K562 (cell line): ENCODE measurements at regions not wholly inside any gene's neighbourhood (a gene's known extent, or its start where the extent isn't known, plus 50 kb on each side); places are given as distances from the start of the nearest gene placed in this dataset.

Source experiments
- ATAC-seq: fragments of 200-7000 bp; cut with Tn5 transposase; 3 replicates; pipeline ENCODE4 v1.9.1; 2020; ENCODE audit warnings: moderate library complexity
- BruUV-seq: library from RNA; stranded (reverse); fragments of 400-500 nt; replicated peaks from 2 replicates; lab custom pipeline; 2021; lab: Mats Ljungman, UMichigan
- CTCF ChIA-PET: fragments of 300-600 bp; formaldehyde crosslinking; extraction: SDS; loops from one replicate; lab custom pipeline; 2021; ENCODE audit warnings: low intra/inter-chr PET ratio; lab: Yijun Ruan, JAX
- POLR2A ChIA-PET: fragments of 300-600, 350-650 bp; sonication (Branson Sonifier 250); formaldehyde crosslinking; extraction: SDS; loops from one replicate; lab custom pipeline; 2021; ENCODE audit warnings: antibody characterized with exemption, inconsistent platforms; lab: Yijun Ruan, JAX
- DNase-seq, 4 experiments: peaks; one replicate each; pipeline versions ENCODE4 v3.0.0 to v3.0.0-alpha.2; 2011 to 2018; ENCODE audit warnings: low spot score in 3 of 4, mixed read lengths in 3 of 4; ENCODE audit errors: extremely low read depth in 1 of 4
- FAIRE-seq: peaks from 2 replicates; lab custom pipeline; 2011; peaks lifted over from hg19 to GRCh38; lab: Jason Lieb, UNC
- H2AFZ ChIP-seq: 2 replicates; pipeline ENCODE4 v1.6.0; 2011; ENCODE audit warnings: low read depth, low read length, control low read depth, inconsistent platforms
- H3K27ac ChIP-seq: fragments of 200-600 bp; 3 replicates; pipeline ENCODE4 v1.8.0; 2011; ENCODE audit warnings: low read depth, mild to moderate bottlenecking, control low read depth, inconsistent platforms, low read length, moderate library complexity, mixed read lengths; ENCODE audit errors: extremely low read depth
- H3K27me3 ChIP-seq, 2 experiments: fragments of 300-600 bp in 1 of 2; 2 replicates in 1 of 2; 3 replicates in 1 of 2; pipeline versions ENCODE4 v1.6.0 to v1.8.0; 2011; ENCODE audit warnings: inconsistent platforms in 2 of 2, low read length in 2 of 2, mild to moderate bottlenecking in 1 of 2, mixed read lengths in 1 of 2, moderate library complexity in 1 of 2; ENCODE audit not compliant: control insufficient read depth in 2 of 2, insufficient read depth in 2 of 2
- H3K36me3 ChIP-seq: fragments of 300-600 bp; 3 replicates; pipeline ENCODE4 v1.8.0; 2011; ENCODE audit warnings: mild to moderate bottlenecking, low read length, inconsistent platforms; ENCODE audit not compliant: control insufficient read depth, insufficient read depth
- H3K4me1 ChIP-seq, 2 experiments: fragments of 200-600 bp in 1 of 2; replicated peaks in 1 of 2; 2 replicates in 1 of 2; 3 replicates in 1 of 2; pipeline versions ENCODE4 v1.5.1 to v1.8.0; 2011; ENCODE audit warnings: inconsistent platforms in 2 of 2, low read length in 2 of 2, mild to moderate bottlenecking in 1 of 2, mixed read lengths in 1 of 2, moderate library complexity in 1 of 2; ENCODE audit not compliant: control insufficient read depth in 2 of 2, insufficient read depth in 2 of 2
- H3K4me2 ChIP-seq: 2 replicates; pipeline ENCODE4 v1.6.1; 2011; ENCODE audit warnings: low read length, control low read depth, inconsistent platforms, mixed read lengths; ENCODE audit not compliant: insufficient read depth
- H3K4me3 ChIP-seq: fragments of 200-600 bp; sonication (generic), shearing (Covaris generic); 2 replicates; pipeline ENCODE4 v1.5.1; 2016; ENCODE audit warnings: control low read depth, inconsistent platforms
- H3K79me2 ChIP-seq: fragments of 200-600 bp; 3 replicates; pipeline ENCODE4 v1.8.0; 2011; ENCODE audit warnings: low read length, inconsistent platforms; ENCODE audit not compliant: control insufficient read depth, insufficient read depth
- H3K9ac ChIP-seq, 2 experiments: 2 replicates each; pipeline versions ENCODE4 v1.6.0 to v1.6.1; 2011; ENCODE audit warnings: low read depth in 2 of 2, low read length in 2 of 2, control low read depth in 1 of 2, inconsistent platforms in 1 of 2, mild to moderate bottlenecking in 1 of 2, mixed read lengths in 1 of 2; ENCODE audit not compliant: insufficient read depth in 1 of 2
- H3K9me1 ChIP-seq: one replicate; pipeline ENCODE4 v1.6.0; 2011; ENCODE audit warnings: inconsistent platforms, mild to moderate bottlenecking, low read length, moderate library complexity; ENCODE audit not compliant: control insufficient read depth, insufficient read depth
- H3K9me3 ChIP-seq: replicated peaks from 2 replicates; pipeline ENCODE4 v1.5.1; 2011; ENCODE audit warnings: low read depth, low read length, inconsistent platforms; ENCODE audit not compliant: control insufficient read depth, insufficient read depth
- H4K20me1 ChIP-seq: replicated peaks from 2 replicates; pipeline ENCODE4 v1.6.1; 2011; ENCODE audit warnings: low read length, inconsistent platforms, mixed read lengths; ENCODE audit not compliant: control insufficient read depth, insufficient read depth
- BCL6 ChIP-seq: fragments of 250-450 bp; sonication (Bioruptor Pico); IDR thresholded peaks from 2 replicates; pipeline ENCODE4 v1.4.0; 2020
- FOXJ2 ChIP-seq: fragments of 200-800 bp; sonication (Bioruptor generic); IDR thresholded peaks from 2 replicates; pipeline ENCODE4 v1.6.1; 2016; ENCODE audit warnings: missing genetic modification characterization, missing compliant biosample characterization
- FOXK2 ChIP-seq, 2 experiments: fragments of 450-650 bp; IDR thresholded peaks in 1 of 2; conservative IDR thresholded peaks in 1 of 2; 2 replicates each; pipeline ENCODE4 v1.6.1; 2016; ENCODE audit warnings: low read depth in 2 of 2, mild to moderate bottlenecking in 1 of 2
- GTF2E2 ChIP-seq: fragments of 200-800 bp; sonication (Bioruptor generic); IDR thresholded peaks from 2 replicates; pipeline ENCODE4 v1.6.1; 2016; ENCODE audit warnings: missing genetic modification characterization, missing compliant biosample characterization
- HIVEP1 ChIP-seq: fragments of 250-450 bp; sonication (Bioruptor Pico); IDR thresholded peaks from 2 replicates; pipeline ENCODE4 v1.4.0; 2020; ENCODE audit warnings: mild to moderate bottlenecking
- SREBF1 ChIP-seq: fragments of 150-350 bp; IDR thresholded peaks from 2 replicates; pipeline ENCODE4 v1.6.1; 2014; ENCODE audit warnings: antibody characterized with exemption, low read depth, low read length, borderline replicate concordance
- ZNF197 ChIP-seq: fragments of 200-800 bp; sonication (Bioruptor generic); IDR thresholded peaks from 2 replicates; pipeline ENCODE4 v1.6.1; 2016; ENCODE audit warnings: low read depth, missing genetic modification characterization, missing compliant biosample characterization
- ZNF436 ChIP-seq: fragments of 250-450, 450-650 bp; sonication (Bioruptor Pico); formaldehyde crosslinking; IDR thresholded peaks from 2 replicates; pipeline ENCODE4 v1.7.0; 2020; ENCODE audit warnings: mild to moderate bottlenecking
- ZNF583 ChIP-seq: fragments of 250-450 bp; sonication (Bioruptor Pico); IDR thresholded peaks from 2 replicates; pipeline ENCODE4 v1.4.0; 2020
- WGBS: fragments of 100-300 bp; shearing (Covaris generic); methylation state at CpG from one replicate; pipeline ENCODE4 v1.1.6; 2016; ENCODE audit warnings: low coverage, mixed read lengths; ENCODE audit not compliant: insufficient coverage; ENCODE audit errors: missing lambda C conversion rate; 5-methylcytosine and 5-hydroxymethylcytosine counted together
- in situ Hi-C: fragments of 300-500 bp; cut with MboI; formaldehyde crosslinking; loops from 4 replicates; pipeline ENCODE4 v1.15.0; 2018; ENCODE audit warnings: inconsistent platforms, mixed read lengths
- intact Hi-C: fragments of 100-400 bp; cut with micrococcal nuclease; formaldehyde crosslinking; loops from 2 replicates; pipeline ENCODE4 v1.14.2; 2022
- TF ChIP-seq, protein P1 (sequence below): fragments of 450-650 bp; IDR thresholded peaks from 2 replicates; pipeline ENCODE4 v1.6.1; 2016; ENCODE audit warnings: mild to moderate bottlenecking, moderate library complexity

DNA sequence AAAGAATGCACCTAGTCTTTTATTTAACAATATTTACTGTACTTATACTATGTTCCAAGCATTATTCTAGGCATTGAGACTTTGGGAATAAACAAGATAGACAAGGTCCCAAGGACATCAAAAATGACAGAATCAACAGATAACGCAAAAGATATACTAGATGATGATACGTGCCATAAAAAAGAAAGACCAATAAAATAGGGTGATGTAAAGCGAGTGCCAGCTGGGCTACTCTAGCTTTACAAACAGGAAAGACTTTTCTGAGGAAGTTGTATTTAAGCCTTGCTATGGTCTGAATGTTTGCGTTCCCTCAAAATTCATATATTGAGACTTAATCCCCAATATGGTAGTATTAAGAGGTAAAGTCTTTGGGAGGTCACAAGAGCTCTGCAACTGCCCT lies 310.2 kb upstream of the RGMB start:
- H3K27ac ChIP-seq: no peak overlapping the region
- ATAC-seq: no peak
- POLR2A ChIA-PET: no interaction called here
- in situ Hi-C loops: no loop called here
- no peaks in the 10 kb centered on the region for H4K20me1 ChIP-seq
- no peak overlapping the region for H2AFZ ChIP-seq
- no peaks in the 10 kb centered on the region for H3K9me3 ChIP-seq
- no peaks in the 10 kb centered on the region for H3K4me1 ChIP-seq
- H3K4me2 ChIP-seq: no peak overlapping the region
- intact Hi-C loops: no loop called here
- H3K4me3 ChIP-seq: no peak overlapping the region
- no peaks in the 10 kb centered on the region for H3K9me1 ChIP-seq
- 4% methylated on average over 4 of the region's 4 CpGs for WGBS
- no peak overlapping the region for H3K9ac ChIP-seq
- no peak for TF ChIP-seq FOXJ2 (tag)
- TF ChIP-seq SREBF1: no peak
- TF ChIP-seq GTF2E2: no peak
- no peak for TF ChIP-seq HIVEP1 (CRISPR knock-in tag)
- TF ChIP-seq FOXK2 (conservative IDR thresholded peaks at IDR 0.05 in 1 of 2, IDR thresholded peaks at IDR 0.05 in 1 of 2; ENCODE audit: low read depth in 2 of 2): no peak
- no peak for TF ChIP-seq ZNF197 (CRISPR knock-in tag)
- no peak for TF ChIP-seq ZNF436 (CRISPR knock-in tag)
- TF ChIP-seq, protein P1, sequence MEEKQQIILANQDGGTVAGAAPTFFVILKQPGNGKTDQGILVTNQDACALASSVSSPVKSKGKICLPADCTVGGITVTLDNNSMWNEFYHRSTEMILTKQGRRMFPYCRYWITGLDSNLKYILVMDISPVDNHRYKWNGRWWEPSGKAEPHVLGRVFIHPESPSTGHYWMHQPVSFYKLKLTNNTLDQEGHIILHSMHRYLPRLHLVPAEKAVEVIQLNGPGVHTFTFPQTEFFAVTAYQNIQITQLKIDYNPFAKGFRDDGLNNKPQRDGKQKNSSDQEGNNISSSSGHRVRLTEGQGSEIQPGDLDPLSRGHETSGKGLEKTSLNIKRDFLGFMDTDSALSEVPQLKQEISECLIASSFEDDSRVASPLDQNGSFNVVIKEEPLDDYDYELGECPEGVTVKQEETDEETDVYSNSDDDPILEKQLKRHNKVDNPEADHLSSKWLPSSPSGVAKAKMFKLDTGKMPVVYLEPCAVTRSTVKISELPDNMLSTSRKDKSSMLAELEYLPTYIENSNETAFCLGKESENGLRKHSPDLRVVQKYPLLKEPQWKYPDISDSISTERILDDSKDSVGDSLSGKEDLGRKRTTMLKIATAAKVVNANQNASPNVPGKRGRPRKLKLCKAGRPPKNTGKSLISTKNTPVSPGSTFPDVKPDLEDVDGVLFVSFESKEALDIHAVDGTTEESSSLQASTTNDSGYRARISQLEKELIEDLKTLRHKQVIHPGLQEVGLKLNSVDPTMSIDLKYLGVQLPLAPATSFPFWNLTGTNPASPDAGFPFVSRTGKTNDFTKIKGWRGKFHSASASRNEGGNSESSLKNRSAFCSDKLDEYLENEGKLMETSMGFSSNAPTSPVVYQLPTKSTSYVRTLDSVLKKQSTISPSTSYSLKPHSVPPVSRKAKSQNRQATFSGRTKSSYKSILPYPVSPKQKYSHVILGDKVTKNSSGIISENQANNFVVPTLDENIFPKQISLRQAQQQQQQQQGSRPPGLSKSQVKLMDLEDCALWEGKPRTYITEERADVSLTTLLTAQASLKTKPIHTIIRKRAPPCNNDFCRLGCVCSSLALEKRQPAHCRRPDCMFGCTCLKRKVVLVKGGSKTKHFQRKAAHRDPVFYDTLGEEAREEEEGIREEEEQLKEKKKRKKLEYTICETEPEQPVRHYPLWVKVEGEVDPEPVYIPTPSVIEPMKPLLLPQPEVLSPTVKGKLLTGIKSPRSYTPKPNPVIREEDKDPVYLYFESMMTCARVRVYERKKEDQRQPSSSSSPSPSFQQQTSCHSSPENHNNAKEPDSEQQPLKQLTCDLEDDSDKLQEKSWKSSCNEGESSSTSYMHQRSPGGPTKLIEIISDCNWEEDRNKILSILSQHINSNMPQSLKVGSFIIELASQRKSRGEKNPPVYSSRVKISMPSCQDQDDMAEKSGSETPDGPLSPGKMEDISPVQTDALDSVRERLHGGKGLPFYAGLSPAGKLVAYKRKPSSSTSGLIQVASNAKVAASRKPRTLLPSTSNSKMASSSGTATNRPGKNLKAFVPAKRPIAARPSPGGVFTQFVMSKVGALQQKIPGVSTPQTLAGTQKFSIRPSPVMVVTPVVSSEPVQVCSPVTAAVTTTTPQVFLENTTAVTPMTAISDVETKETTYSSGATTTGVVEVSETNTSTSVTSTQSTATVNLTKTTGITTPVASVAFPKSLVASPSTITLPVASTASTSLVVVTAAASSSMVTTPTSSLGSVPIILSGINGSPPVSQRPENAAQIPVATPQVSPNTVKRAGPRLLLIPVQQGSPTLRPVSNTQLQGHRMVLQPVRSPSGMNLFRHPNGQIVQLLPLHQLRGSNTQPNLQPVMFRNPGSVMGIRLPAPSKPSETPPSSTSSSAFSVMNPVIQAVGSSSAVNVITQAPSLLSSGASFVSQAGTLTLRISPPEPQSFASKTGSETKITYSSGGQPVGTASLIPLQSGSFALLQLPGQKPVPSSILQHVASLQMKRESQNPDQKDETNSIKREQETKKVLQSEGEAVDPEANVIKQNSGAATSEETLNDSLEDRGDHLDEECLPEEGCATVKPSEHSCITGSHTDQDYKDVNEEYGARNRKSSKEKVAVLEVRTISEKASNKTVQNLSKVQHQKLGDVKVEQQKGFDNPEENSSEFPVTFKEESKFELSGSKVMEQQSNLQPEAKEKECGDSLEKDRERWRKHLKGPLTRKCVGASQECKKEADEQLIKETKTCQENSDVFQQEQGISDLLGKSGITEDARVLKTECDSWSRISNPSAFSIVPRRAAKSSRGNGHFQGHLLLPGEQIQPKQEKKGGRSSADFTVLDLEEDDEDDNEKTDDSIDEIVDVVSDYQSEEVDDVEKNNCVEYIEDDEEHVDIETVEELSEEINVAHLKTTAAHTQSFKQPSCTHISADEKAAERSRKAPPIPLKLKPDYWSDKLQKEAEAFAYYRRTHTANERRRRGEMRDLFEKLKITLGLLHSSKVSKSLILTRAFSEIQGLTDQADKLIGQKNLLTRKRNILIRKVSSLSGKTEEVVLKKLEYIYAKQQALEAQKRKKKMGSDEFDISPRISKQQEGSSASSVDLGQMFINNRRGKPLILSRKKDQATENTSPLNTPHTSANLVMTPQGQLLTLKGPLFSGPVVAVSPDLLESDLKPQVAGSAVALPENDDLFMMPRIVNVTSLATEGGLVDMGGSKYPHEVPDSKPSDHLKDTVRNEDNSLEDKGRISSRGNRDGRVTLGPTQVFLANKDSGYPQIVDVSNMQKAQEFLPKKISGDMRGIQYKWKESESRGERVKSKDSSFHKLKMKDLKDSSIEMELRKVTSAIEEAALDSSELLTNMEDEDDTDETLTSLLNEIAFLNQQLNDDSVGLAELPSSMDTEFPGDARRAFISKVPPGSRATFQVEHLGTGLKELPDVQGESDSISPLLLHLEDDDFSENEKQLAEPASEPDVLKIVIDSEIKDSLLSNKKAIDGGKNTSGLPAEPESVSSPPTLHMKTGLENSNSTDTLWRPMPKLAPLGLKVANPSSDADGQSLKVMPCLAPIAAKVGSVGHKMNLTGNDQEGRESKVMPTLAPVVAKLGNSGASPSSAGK: no peak
- TF ChIP-seq BCL6: no peak
- no peak for TF ChIP-seq ZNF583 (CRISPR knock-in tag)
- no peaks in the 10 kb centered on the region for H3K36me3 ChIP-seq
- no peak for DNase-seq
- no peak for FAIRE-seq
- CTCF ChIA-PET: no interaction called here
- no peaks in the 10 kb centered on the region for H3K27me3 ChIP-seq
- no TSS peak for BruUV-seq
- H3K79me2 ChIP-seq: no peaks in the 10 kb centered on the region
